ENCODE measurements at regions not wholly inside any gene's neighbourhood (a gene's known extent, or its start where the extent isn't known, plus 50 kb on each side); places are given as distances from the start of the nearest gene placed in this dataset.

GRCh38 chr14:48973151-48973550, 613.0 kb downstream of the RPS29 start:
- no peak for DNase-seq

GRCh38 chr14:48970943-48971342, 615.2 kb downstream of the RPS29 start:
- no peak for DNase-seq

GRCh38 chr14:48967419-48967818, 618.8 kb downstream of the RPS29 start:
- no peak for DNase-seq

- no peak for DNase-seq
These were observed 622.9 kb downstream of the RPS29 start for GRCh38 chr14:48963231-48963790.

GRCh38 chr14:48957486-48957885, 628.7 kb downstream of the RPS29 start:
- DNase-seq: no peak

- DNase-seq: no peak
These were observed 630.3 kb downstream of the RPS29 start for GRCh38 chr14:48955857-48956256.

- DNase-seq: no peak
These were observed 631.7 kb downstream of the RPS29 start for GRCh38 chr14:48954446-48954845.

- no peak for DNase-seq
These were observed 641.4 kb downstream of the RPS29 start for GRCh38 chr14:48944809-48945208.

- DNase-seq: no peak
These were observed 642.3 kb downstream of the RPS29 start for GRCh38 chr14:48943913-48944312.

- DNase-seq: no peak
These were observed 648.5 kb downstream of the RPS29 start for GRCh38 chr14:48937541-48938195.

GRCh38 chr14:48936849-48937248, 649.3 kb downstream of the RPS29 start:
- no peak for DNase-seq

- DNase-seq: no peak
These were observed 649.8 kb downstream of the RPS29 start for GRCh38 chr14:48936362-48936761.

- no peak for DNase-seq
These were observed 661.0 kb downstream of the RPS29 start for GRCh38 chr14:48925184-48925583.

GRCh38 chr14:48914921-48915320, 671.3 kb downstream of the RPS29 start:
- no peak for DNase-seq

GRCh38 chr14:48914382-48914781, 671.8 kb downstream of the RPS29 start:
- no peak for DNase-seq

GRCh38 chr14:48900565-48900964, 685.6 kb downstream of the RPS29 start:
- DNase-seq: no peak

GRCh38 chr14:48890333-48890732, 695.8 kb downstream of the RPS29 start:
- DNase-seq: no peak

- DNase-seq: no peak
These were observed 709.3 kb downstream of the RPS29 start for GRCh38 chr14:48876806-48877340.

- no peak for DNase-seq
These were observed 711.5 kb downstream of the RPS29 start for GRCh38 chr14:48874711-48875110.

GRCh38 chr14:48857366-48857765, 728.8 kb downstream of the RPS29 start:
- no peak for DNase-seq

GRCh38 chr14:48853159-48853558, 733.0 kb downstream of the RPS29 start:
- no peak for DNase-seq

GRCh38 chr14:48849741-48850322, 736.3 kb downstream of the RPS29 start:
- DNase-seq: no peak

- no peak for DNase-seq
These were observed 743.4 kb downstream of the RPS29 start for GRCh38 chr14:48842785-48843184.

GRCh38 chr14:48826058-48826457, 760.1 kb downstream of the RPS29 start:
- DNase-seq: no peak
